ENCODE measurements at regions not wholly inside any gene's neighbourhood (a gene's known extent, or its start where the extent isn't known, plus 50 kb on each side); places are given as distances from the start of the nearest gene placed in this dataset.

- no peaks in the 10 kb centered on the region for H3K4me1 ChIP-seq
- H3K4me3 ChIP-seq (ENCODE audit: low read depth, low read length) = no peak overlapping the region
- H3K9me3 ChIP-seq = peaks cover 6% of the 10 kb centered on the region
- H3K36me3 ChIP-seq = no peaks in the 10 kb centered on the region
- no peak for DNase-seq
- TF ChIP-seq CTCF (IDR thresholded peaks at IDR 0.05; ENCODE audit: low read depth, low read length) = no peak
- H3K27me3 ChIP-seq = no peaks in the 10 kb centered on the region
Measured at GRCh38 chr11:69400771-69401590, 80.5 kb upstream of the LINC01488 start.

- Histone ChIP-seq H3K4me1 (no peaks in the 10 kb centered on the region), H3K36me3 (no peaks in the 10 kb centered on the region), H3K27me3 (no peaks in the 10 kb centered on the region), H3K4me3 (ENCODE audit: low read depth, low read length) (no peak overlapping the region), H3K9me3 (peaks cover 6% of the 10 kb centered on the region)
- TF ChIP-seq CTCF (IDR thresholded peaks at IDR 0.05; ENCODE audit: low read depth, low read length) = no peak
- DNase-seq = no peak
Measured at GRCh38 chr11:69401715-69402114, 79.7 kb upstream of the LINC01488 start.

GRCh38 chr11:69402251-69402887 is 79.1 kb upstream of the LINC01488 start:
- no peak for TF ChIP-seq CTCF (IDR thresholded peaks at IDR 0.05; ENCODE audit: low read depth, low read length)
- DNase-seq = no peak
- Histone ChIP-seq H3K27me3 (no peaks in the 10 kb centered on the region), H3K9me3 (peaks cover 6% of the 10 kb centered on the region), H3K36me3 (no peaks in the 10 kb centered on the region), H3K4me3 (ENCODE audit: low read depth, low read length) (no peak overlapping the region), H3K4me1 (no peaks in the 10 kb centered on the region)

- peaks cover 6% of the 10 kb centered on the region for H3K9me3 ChIP-seq
- H3K27me3 ChIP-seq = no peaks in the 10 kb centered on the region
- no peak overlapping the region for H3K4me3 ChIP-seq (ENCODE audit: low read depth, low read length)
- H3K4me1 ChIP-seq = no peaks in the 10 kb centered on the region
- TF ChIP-seq CTCF (IDR thresholded peaks at IDR 0.05; ENCODE audit: low read depth, low read length) = no peak
- no peak for DNase-seq
- H3K36me3 ChIP-seq = no peaks in the 10 kb centered on the region
Measured at GRCh38 chr11:69403556-69404215, 77.8 kb upstream of the LINC01488 start.

- H3K9me3 ChIP-seq = peaks cover 6% of the 10 kb centered on the region
- no peak for TF ChIP-seq CTCF (IDR thresholded peaks at IDR 0.05; ENCODE audit: low read depth, low read length)
- H3K4me1 ChIP-seq = no peaks in the 10 kb centered on the region
- H3K4me3 ChIP-seq (ENCODE audit: low read depth, low read length) = no peak overlapping the region
- no peaks in the 10 kb centered on the region for H3K36me3 ChIP-seq
- no peak for DNase-seq
- H3K27me3 ChIP-seq = no peaks in the 10 kb centered on the region
Measured at GRCh38 chr11:69406060-69406459, 75.4 kb upstream of the LINC01488 start.

Measured in BE2C (cell line).